ENCODE measurements at regions not wholly inside any gene's neighbourhood (a gene's known extent, or its start where the extent isn't known, plus 50 kb on each side); places are given as distances from the start of the nearest gene placed in this dataset.

DNA sequence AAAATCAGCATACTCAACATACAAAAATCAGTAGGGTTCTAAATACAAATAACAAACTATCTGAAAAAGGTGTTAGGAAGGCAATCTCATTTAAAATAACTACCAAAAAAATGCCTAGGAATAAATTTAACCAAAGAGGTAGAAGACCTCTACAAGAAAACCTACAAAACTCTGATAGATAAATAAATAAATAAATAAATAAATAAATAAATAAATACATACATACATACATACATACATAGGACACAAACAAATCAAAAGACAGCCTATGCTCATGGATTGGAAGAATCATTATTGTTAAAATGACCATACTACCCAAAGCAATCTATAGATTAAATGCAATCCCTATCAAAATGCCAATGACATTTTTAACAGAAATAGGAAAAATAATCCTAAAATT is 194.7 kb downstream of the BARHL2 start:
- TF ChIP-seq, protein P1, sequence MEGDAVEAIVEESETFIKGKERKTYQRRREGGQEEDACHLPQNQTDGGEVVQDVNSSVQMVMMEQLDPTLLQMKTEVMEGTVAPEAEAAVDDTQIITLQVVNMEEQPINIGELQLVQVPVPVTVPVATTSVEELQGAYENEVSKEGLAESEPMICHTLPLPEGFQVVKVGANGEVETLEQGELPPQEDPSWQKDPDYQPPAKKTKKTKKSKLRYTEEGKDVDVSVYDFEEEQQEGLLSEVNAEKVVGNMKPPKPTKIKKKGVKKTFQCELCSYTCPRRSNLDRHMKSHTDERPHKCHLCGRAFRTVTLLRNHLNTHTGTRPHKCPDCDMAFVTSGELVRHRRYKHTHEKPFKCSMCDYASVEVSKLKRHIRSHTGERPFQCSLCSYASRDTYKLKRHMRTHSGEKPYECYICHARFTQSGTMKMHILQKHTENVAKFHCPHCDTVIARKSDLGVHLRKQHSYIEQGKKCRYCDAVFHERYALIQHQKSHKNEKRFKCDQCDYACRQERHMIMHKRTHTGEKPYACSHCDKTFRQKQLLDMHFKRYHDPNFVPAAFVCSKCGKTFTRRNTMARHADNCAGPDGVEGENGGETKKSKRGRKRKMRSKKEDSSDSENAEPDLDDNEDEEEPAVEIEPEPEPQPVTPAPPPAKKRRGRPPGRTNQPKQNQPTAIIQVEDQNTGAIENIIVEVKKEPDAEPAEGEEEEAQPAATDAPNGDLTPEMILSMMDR (conservative IDR thresholded peaks at IDR 0.05 in 1 of 2, IDR thresholded peaks at IDR 0.05 in 1 of 2; ENCODE audit: extremely low read depth in 1 of 2, insufficient read depth in 1 of 2, low read depth in 1 of 2, low read length in 2 of 2): no peak
- TF ChIP-seq EZH2 (IDR thresholded peaks at IDR 0.05; ENCODE audit: borderline replicate concordance, low read length): no peak

Measured in mammary epithelial cell (primary cell).